ENCODE measurements at regions not wholly inside any gene's neighbourhood (a gene's known extent, or its start where the extent isn't known, plus 50 kb on each side); places are given as distances from the start of the nearest gene placed in this dataset.
"Not testable (repeated sequence)": the region's sequence is repeated elsewhere in the genome, so short reads cannot be mapped to it uniquely, and the experiment has no call there.

DNA sequence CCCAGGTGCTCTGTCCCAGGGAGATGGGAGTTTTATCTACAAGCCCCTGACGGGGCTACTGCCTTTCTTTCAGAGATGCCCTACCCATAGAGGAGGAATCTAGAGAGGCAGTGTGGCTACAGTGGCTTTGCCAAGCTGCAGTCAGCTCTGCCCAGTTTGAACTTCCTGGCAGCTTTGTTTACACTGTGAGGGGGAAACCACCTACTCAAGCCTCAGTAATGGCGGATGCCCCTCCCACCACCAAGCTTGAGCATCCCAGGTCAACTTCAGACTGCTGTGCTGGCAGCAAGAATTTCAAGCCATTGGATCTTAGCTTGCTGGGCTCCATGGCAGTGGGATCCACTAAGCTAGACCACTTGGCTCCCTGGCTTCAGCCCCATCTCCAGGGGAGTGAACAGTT, 53.1 kb upstream of the TMEM252 start:
- in situ Hi-C loops (cut with MboI; ENCODE audit: low sequenced_read_pairs, unreplicated experiment) = loop anchor here (25.0 kb wide), 2 partner anchors 194 to 519 kb away; a partner anchor contains a TSS

DNA sequence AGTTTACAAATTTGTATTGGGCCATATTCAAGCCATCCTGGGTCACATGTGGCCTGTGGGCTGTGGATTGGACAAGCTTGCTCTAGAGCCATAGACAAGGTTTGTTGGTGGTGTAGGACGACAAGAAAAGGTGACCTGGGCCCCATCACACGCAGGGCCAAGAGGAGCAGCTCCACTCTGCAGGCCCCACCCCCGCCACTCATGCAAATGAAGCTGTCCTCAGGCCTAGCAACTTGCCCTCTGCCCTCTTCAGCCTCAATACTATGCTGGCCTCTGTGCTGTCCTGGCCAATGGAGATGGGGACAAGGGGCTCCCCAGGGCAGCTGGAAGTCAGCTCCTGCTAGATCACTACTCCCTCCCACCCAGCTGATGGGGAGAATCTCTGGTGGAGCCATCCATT, 55.2 kb upstream of the TMEM252 start:
- in situ Hi-C loops (cut with MboI; ENCODE audit: low sequenced_read_pairs, unreplicated experiment) = loop anchor here (25.0 kb wide), 2 partner anchors 191 to 516 kb away; a partner anchor contains a TSS
- TF ChIP-seq, protein P1, sequence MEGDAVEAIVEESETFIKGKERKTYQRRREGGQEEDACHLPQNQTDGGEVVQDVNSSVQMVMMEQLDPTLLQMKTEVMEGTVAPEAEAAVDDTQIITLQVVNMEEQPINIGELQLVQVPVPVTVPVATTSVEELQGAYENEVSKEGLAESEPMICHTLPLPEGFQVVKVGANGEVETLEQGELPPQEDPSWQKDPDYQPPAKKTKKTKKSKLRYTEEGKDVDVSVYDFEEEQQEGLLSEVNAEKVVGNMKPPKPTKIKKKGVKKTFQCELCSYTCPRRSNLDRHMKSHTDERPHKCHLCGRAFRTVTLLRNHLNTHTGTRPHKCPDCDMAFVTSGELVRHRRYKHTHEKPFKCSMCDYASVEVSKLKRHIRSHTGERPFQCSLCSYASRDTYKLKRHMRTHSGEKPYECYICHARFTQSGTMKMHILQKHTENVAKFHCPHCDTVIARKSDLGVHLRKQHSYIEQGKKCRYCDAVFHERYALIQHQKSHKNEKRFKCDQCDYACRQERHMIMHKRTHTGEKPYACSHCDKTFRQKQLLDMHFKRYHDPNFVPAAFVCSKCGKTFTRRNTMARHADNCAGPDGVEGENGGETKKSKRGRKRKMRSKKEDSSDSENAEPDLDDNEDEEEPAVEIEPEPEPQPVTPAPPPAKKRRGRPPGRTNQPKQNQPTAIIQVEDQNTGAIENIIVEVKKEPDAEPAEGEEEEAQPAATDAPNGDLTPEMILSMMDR (IDR thresholded peaks at IDR 0.05; ENCODE audit: borderline replicate concordance, control extremely low read depth, extremely low read depth, insufficient read depth, missing control alignments) = no peak
- no peak for DNase-seq (ENCODE audit: low spot score)

More for the DNA sequence above, 53.1 kb upstream of the TMEM252 start:
- not testable (repeated sequence) for DNase-seq (ENCODE audit: low spot score)

DNA sequence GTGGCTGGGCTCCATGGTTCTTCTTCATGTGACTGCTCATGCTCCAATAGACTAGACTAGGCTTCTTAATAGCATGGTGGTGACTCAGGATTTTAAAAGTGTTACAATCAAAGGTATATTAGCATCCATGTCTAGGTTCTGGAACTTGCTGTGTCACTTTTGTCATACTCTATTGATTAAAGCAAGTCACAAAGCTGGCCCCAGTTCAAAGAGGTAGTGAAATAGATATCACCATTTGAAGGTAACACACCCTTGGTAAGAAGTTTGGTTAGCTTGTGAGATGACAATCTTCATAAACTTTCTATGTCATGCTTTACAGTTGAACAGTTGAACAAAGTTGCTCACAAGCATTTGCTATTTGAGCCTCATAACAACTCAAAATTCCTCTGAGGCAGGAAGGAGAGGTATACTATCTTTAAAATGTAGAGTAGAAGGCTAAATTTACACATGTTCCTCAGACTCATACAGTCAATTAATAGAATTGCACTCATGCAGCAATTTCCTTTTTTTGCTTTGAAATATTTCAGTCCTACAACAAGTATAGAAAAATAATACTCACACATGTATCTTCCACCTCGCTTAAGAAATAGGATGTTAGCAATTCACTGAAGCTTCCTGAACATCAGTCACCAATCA, 56.8 kb upstream of the TMEM252 start:
- TF ChIP-seq, protein P1 (IDR thresholded peaks at IDR 0.05; ENCODE audit: borderline replicate concordance, control extremely low read depth, extremely low read depth, insufficient read depth, missing control alignments) = no peak
- no peak for DNase-seq (ENCODE audit: low spot score)
- in situ Hi-C loops (cut with MboI; ENCODE audit: low sequenced_read_pairs, unreplicated experiment) = loop anchor here (25.0 kb wide), 2 partner anchors 190 to 515 kb away; a partner anchor contains a TSS

DNA sequence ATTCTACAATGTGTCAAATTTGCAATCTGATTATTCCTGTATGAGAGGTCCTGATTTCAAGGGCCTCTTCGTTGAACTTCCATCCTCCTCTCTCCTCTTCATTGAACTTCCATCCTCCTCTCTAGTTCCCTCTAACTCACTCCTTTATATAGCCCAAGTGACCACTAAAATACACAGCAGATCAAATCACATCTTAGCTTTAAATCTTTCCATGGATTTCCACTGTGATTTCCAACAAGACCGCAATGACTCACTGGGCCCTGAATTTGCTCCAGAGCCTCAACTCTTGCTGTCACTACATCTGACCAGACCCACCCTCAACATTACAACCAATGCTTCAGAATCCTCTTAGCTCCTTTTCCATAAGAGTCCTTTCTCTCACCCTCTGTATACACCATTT, 59.1 kb upstream of the TMEM252 start:
- in situ Hi-C loops (cut with MboI; ENCODE audit: low sequenced_read_pairs, unreplicated experiment) = loop anchor here (25.0 kb wide), 2 partner anchors 187 to 512 kb away; a partner anchor contains a TSS
- TF ChIP-seq, protein P1 (IDR thresholded peaks at IDR 0.05; ENCODE audit: borderline replicate concordance, control extremely low read depth, extremely low read depth, insufficient read depth, missing control alignments) = no peak
- DNase-seq (ENCODE audit: low spot score) = no peak

DNA sequence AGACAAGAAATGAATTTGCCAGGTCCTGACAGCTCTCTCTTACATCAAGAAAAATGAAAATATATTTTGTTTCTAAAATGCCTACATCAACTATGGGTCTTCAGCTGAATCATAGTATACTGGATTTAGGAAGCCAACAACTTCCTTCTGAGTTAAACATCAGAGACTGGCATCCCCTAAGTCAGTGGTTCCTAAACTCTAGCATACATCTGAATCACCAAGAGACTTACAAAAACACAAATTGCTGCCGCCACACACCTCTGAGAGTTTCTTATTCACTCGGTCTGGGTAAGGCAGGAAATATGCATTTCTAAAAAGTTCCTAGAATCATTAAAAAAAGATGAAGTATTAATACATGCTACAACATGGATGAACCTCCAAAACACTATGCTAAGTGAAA, 60.4 kb upstream of the TMEM252 start:
- TF ChIP-seq, protein P1 (IDR thresholded peaks at IDR 0.05; ENCODE audit: borderline replicate concordance, control extremely low read depth, extremely low read depth, insufficient read depth, missing control alignments) = no peak
- no peak for DNase-seq (ENCODE audit: low spot score)
- in situ Hi-C loops (cut with MboI; ENCODE audit: low sequenced_read_pairs, unreplicated experiment) = no loop called here

DNA sequence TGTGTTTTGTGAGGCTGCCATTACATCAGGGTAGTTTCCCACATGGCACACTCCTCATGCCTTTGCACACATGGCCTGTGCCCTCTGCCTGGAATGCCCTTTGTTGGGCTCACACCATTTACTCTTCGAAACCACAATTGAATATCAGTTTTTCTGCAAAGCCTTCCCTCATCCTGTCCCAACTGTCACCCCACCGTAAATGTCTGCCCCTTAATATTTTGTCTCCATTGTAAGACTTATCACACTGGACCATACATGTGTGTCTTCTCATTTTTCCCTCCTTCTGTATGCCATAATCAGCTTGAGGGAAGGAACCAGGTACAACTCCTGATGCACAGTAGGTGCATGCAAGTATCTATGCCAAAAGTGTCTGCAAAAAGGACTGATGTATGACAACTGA, 62.7 kb upstream of the TMEM252 start:
- TF ChIP-seq, protein P1 (IDR thresholded peaks at IDR 0.05; ENCODE audit: borderline replicate concordance, control extremely low read depth, extremely low read depth, insufficient read depth, missing control alignments) = no peak
- in situ Hi-C loops (cut with MboI; ENCODE audit: low sequenced_read_pairs, unreplicated experiment) = no loop called here
- DNase-seq (ENCODE audit: low spot score) = no peak

DNA sequence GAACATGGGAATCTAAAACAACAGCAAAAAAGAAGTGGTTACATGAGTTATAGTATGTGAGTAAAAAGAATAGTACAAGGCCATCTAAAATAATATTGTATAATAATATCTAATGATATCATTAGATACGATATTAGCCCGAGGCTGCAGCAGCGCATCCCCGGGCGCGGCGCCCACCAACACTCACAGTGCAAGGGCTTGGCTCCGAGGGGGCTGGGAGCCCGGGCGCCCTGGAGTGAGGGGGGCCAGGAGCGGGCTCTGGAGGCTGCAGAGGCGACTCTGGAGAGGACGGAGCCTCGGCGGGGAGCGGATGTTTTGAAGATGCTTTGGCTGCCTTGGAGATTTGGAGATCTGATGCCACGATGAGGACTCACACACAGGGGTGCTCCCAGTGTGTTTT, 68.1 kb upstream of the TMEM252 start:
- in situ Hi-C loops (cut with MboI; ENCODE audit: low sequenced_read_pairs, unreplicated experiment) = no loop called here
- TF ChIP-seq, protein P1 (IDR thresholded peaks at IDR 0.05; ENCODE audit: borderline replicate concordance, control extremely low read depth, extremely low read depth, insufficient read depth, missing control alignments) = no peak
- DNase-seq (ENCODE audit: low spot score) = no peak
